ENCODE measurements at regions not wholly inside any gene's neighbourhood (a gene's known extent, or its start where the extent isn't known, plus 50 kb on each side); places are given as distances from the start of the nearest gene placed in this dataset.
A peak's percentile ranks its signal among the peaks of the same experiment; 100 is the strongest.

DNA sequence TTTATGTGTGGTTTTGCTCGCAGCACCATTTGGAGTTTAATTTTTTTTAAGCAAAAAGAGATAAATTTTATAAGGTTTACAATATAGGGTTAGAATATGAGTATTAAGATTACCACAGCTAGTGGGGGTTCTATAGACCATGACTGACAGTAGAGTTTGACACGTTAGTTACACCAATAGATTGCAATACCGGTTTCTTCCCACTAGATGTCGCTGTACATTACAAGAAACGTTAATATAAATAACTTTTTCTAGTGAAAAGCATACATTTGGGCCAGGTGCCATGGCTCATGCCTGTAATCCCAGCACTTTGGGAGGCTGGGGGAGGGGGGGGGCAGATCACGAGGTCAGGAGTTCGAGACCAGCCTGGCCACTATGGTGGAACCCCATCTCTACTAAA is 433.6 kb downstream of the MAGEB5 start:
- no peak overlapping the region for H3K4me3 ChIP-seq (ENCODE audit: low read depth, low read length)
- TF ChIP-seq, protein P1, sequence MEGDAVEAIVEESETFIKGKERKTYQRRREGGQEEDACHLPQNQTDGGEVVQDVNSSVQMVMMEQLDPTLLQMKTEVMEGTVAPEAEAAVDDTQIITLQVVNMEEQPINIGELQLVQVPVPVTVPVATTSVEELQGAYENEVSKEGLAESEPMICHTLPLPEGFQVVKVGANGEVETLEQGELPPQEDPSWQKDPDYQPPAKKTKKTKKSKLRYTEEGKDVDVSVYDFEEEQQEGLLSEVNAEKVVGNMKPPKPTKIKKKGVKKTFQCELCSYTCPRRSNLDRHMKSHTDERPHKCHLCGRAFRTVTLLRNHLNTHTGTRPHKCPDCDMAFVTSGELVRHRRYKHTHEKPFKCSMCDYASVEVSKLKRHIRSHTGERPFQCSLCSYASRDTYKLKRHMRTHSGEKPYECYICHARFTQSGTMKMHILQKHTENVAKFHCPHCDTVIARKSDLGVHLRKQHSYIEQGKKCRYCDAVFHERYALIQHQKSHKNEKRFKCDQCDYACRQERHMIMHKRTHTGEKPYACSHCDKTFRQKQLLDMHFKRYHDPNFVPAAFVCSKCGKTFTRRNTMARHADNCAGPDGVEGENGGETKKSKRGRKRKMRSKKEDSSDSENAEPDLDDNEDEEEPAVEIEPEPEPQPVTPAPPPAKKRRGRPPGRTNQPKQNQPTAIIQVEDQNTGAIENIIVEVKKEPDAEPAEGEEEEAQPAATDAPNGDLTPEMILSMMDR (IDR thresholded peaks at IDR 0.05; ENCODE audit: low read depth, low read length): peak; percentile 21; the same call in 1 of the 2 replicates

DNA sequence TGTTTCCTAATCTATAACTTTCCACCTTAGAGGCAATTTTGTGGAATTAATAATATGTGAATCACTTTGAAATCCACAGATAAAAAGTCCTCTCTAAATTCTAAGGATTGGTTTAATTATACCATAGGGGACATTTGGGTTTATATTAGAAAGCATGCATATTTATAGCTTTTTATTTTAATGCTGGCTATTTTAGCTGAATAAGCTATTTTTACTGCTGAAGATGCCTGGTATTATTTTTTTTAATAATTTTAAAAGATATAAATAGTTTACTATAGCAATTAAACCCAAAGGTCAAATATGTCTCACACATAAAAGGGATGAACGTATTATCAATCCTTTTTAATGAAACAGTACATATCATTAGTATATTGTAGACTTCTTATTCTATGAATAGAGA is 415.4 kb downstream of the MAGEB5 start:
- TF ChIP-seq, protein P1 (IDR thresholded peaks at IDR 0.05; ENCODE audit: low read depth, low read length): no peak
- no peak overlapping the region for H3K4me3 ChIP-seq (ENCODE audit: low read depth, low read length)

DNA sequence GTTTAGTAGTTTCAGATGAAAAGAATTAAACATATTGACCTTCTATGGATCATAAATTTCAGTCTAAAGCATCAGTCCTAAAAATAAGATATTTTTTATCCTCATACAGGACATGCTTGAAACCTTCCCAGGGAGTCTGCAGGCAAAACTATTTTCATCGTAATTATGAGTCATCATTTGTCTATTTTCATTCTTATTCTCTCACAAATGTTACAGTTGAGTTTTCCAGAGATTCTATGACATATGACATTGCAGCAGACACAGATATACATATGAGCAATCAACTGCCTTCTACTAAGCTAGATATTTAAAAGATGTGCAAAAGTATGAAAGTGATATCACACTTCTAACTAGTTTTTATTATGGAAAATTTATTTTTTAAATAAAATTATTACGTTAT is 398.0 kb downstream of the MAGEB5 start:
- no peak overlapping the region for H3K4me3 ChIP-seq (ENCODE audit: low read depth, low read length)

DNA sequence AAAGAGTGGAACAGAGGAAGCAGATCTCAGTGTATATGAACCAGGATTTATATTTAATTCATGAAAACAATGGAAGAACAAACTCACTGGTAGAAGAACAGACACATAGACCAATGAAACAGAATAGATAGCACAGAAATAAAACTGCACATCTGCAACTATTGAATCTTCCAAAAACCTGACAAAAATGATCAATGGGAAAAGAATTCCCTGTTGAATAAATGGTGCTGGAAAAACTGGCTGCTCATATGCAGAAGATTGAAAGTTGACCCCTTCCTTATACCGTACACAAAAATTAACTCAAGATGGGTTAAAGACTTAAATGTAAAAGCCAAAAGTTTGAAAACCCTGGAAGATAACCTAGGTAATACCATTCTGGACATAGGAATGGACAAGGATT is 391.0 kb downstream of the MAGEB5 start:
- TF ChIP-seq, protein P1 (IDR thresholded peaks at IDR 0.05; ENCODE audit: low read depth, low read length): no peak
- no peak overlapping the region for H3K4me3 ChIP-seq (ENCODE audit: low read depth, low read length)

More for the DNA sequence above, 398.0 kb downstream of the MAGEB5 start:
- TF ChIP-seq, protein P1 (IDR thresholded peaks at IDR 0.05; ENCODE audit: low read depth, low read length): no peak

DNA sequence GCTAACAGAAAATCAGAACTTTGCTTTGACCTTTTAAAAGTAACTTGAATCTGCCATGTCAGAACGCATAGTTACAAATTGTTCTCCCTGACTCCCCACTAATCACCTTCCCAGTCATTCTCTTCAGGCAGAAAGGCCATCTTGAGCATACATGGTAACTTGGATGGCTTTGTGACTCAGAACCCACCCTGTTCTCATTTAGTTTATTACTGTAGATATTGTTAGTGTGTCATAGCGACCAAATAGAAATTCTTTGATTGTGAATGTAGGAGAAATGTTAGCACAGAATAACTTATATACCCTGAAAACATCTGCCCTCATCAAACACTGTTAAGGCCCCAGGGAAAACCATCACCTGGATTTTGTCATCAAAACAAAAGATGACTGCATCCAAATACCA is 382.0 kb downstream of the MAGEB5 start:
- TF ChIP-seq, protein P1 (IDR thresholded peaks at IDR 0.05; ENCODE audit: low read depth, low read length): no peak

DNA sequence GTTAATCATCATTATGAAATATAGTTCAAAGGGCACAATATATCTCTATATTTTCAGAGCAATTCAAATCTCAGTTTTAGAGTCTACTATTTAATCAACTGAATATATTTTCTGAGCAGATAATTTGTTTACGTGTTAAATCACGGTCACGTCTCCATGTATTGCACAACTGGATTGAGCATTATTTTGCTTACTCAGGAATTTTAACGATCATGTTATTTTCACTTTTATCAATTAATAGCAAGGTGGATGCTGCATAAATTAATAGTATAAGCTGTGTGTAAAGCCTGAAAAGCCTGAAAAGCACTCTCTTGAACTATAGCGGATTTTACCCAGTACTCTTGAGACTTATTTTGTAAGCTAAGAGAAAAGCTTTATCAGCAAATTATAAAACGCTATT is 374.9 kb downstream of the MAGEB5 start:
- no peak overlapping the region for H3K4me3 ChIP-seq (ENCODE audit: low read depth, low read length)
- TF ChIP-seq, protein P1 (IDR thresholded peaks at IDR 0.05; ENCODE audit: low read depth, low read length): no peak

More for the DNA sequence above, 382.0 kb downstream of the MAGEB5 start:
- H3K4me3 ChIP-seq (ENCODE audit: low read depth, low read length): no peak overlapping the region

DNA sequence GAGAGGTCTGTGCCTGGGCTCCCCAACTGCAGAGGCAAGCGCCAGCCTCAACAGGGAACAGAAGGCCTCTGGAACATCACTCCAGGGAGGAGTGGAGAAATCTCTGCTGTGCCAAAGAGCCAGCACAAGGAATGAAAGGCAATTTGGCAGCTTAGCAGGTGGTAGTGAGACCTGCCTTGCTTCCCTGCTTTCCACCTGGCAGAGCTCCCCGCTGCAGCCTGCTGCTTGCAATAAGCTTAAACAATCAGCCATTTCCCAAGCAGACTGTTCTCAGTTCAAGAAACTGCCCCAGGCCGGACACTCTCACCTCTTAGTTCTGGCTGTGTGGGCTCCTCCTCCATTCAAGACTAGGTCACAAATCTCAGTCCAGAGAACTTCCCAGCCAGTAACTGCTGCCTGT is 370.6 kb downstream of the MAGEB5 start:
- TF ChIP-seq, protein P1 (IDR thresholded peaks at IDR 0.05; ENCODE audit: low read depth, low read length): no peak
- H3K4me3 ChIP-seq (ENCODE audit: low read depth, low read length): no peak overlapping the region

Measured in WI38 (cell line).